ENCODE measurements at regions not wholly inside any gene's neighbourhood (a gene's known extent, or its start where the extent isn't known, plus 50 kb on each side); places are given as distances from the start of the nearest gene placed in this dataset.

GRCh38 chr13:87779426-87779825 lies 108.3 kb downstream of the SLITRK5 start:
- TF ChIP-seq TAF1 (IDR thresholded peaks at IDR 0.05; ENCODE audit: control insufficient read depth, extremely low read depth, insufficient read depth, low read length, severe bottlenecking): no peak
- TF ChIP-seq, protein P1, sequence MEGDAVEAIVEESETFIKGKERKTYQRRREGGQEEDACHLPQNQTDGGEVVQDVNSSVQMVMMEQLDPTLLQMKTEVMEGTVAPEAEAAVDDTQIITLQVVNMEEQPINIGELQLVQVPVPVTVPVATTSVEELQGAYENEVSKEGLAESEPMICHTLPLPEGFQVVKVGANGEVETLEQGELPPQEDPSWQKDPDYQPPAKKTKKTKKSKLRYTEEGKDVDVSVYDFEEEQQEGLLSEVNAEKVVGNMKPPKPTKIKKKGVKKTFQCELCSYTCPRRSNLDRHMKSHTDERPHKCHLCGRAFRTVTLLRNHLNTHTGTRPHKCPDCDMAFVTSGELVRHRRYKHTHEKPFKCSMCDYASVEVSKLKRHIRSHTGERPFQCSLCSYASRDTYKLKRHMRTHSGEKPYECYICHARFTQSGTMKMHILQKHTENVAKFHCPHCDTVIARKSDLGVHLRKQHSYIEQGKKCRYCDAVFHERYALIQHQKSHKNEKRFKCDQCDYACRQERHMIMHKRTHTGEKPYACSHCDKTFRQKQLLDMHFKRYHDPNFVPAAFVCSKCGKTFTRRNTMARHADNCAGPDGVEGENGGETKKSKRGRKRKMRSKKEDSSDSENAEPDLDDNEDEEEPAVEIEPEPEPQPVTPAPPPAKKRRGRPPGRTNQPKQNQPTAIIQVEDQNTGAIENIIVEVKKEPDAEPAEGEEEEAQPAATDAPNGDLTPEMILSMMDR (IDR thresholded peaks at IDR 0.05 in 2 of 3, conservative IDR thresholded peaks at IDR 0.05 in 1 of 3; ENCODE audit: insufficient read depth in 2 of 3, low read depth in 1 of 3, low read length in 3 of 3): no peak
- TF ChIP-seq, protein P2, sequence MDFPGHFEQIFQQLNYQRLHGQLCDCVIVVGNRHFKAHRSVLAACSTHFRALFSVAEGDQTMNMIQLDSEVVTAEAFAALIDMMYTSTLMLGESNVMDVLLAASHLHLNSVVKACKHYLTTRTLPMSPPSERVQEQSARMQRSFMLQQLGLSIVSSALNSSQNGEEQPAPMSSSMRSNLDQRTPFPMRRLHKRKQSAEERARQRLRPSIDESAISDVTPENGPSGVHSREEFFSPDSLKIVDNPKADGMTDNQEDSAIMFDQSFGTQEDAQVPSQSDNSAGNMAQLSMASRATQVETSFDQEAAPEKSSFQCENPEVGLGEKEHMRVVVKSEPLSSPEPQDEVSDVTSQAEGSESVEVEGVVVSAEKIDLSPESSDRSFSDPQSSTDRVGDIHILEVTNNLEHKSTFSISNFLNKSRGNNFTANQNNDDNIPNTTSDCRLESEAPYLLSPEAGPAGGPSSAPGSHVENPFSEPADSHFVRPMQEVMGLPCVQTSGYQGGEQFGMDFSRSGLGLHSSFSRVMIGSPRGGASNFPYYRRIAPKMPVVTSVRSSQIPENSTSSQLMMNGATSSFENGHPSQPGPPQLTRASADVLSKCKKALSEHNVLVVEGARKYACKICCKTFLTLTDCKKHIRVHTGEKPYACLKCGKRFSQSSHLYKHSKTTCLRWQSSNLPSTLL (IDR thresholded peaks at IDR 0.05): no peak
- TF ChIP-seq ZNF561 (CRISPR knock-in tag; conservative IDR thresholded peaks at IDR 0.05): no peak
- TF ChIP-seq BRCA1 (IDR thresholded peaks at IDR 0.05): no peak
- no peak for TF ChIP-seq BRCA1 (CRISPR knock-in tag; IDR thresholded peaks at IDR 0.05)
- no peak for TF ChIP-seq L3MBTL2 (IDR thresholded peaks at IDR 0.05)
- no peak for TF ChIP-seq RB1 (IDR thresholded peaks at IDR 0.05; ENCODE audit: low read depth)

All from K562 (cell line).